K562 (cell line): ENCODE measurements at regions not wholly inside any gene's neighbourhood (a gene's known extent, or its start where the extent isn't known, plus 50 kb on each side); places are given as distances from the start of the nearest gene placed in this dataset.

Source experiments
- ATAC-seq: fragments of 200-7000 bp; cut with Tn5 transposase; 3 replicates; pipeline ENCODE4 v1.9.1; 2020; ENCODE audit warnings: moderate library complexity
- BruUV-seq: library from RNA; stranded (reverse); fragments of 400-500 nt; replicated peaks from 2 replicates; lab custom pipeline; 2021; lab: Mats Ljungman, UMichigan
- CTCF ChIA-PET: fragments of 300-600 bp; formaldehyde crosslinking; extraction: SDS; loops from one replicate; lab custom pipeline; 2021; ENCODE audit warnings: low intra/inter-chr PET ratio; lab: Yijun Ruan, JAX
- POLR2A ChIA-PET: fragments of 300-600, 350-650 bp; sonication (Branson Sonifier 250); formaldehyde crosslinking; extraction: SDS; loops from one replicate; lab custom pipeline; 2021; ENCODE audit warnings: antibody characterized with exemption, inconsistent platforms; lab: Yijun Ruan, JAX
- DNase-seq, 4 experiments: peaks; one replicate each; pipeline versions ENCODE4 v3.0.0 to v3.0.0-alpha.2; 2011 to 2018; ENCODE audit warnings: low spot score in 3 of 4, mixed read lengths in 3 of 4; ENCODE audit errors: extremely low read depth in 1 of 4
- FAIRE-seq: peaks from 2 replicates; lab custom pipeline; 2011; peaks lifted over from hg19 to GRCh38; lab: Jason Lieb, UNC
- H2AFZ ChIP-seq: 2 replicates; pipeline ENCODE4 v1.6.0; 2011; ENCODE audit warnings: low read depth, low read length, control low read depth, inconsistent platforms
- H3K27ac ChIP-seq: fragments of 200-600 bp; 3 replicates; pipeline ENCODE4 v1.8.0; 2011; ENCODE audit warnings: low read depth, mild to moderate bottlenecking, control low read depth, inconsistent platforms, low read length, moderate library complexity, mixed read lengths; ENCODE audit errors: extremely low read depth
- H3K27me3 ChIP-seq, 2 experiments: fragments of 300-600 bp in 1 of 2; 2 replicates in 1 of 2; 3 replicates in 1 of 2; pipeline versions ENCODE4 v1.6.0 to v1.8.0; 2011; ENCODE audit warnings: inconsistent platforms in 2 of 2, low read length in 2 of 2, mild to moderate bottlenecking in 1 of 2, mixed read lengths in 1 of 2, moderate library complexity in 1 of 2; ENCODE audit not compliant: control insufficient read depth in 2 of 2, insufficient read depth in 2 of 2
- H3K36me3 ChIP-seq: fragments of 300-600 bp; 3 replicates; pipeline ENCODE4 v1.8.0; 2011; ENCODE audit warnings: mild to moderate bottlenecking, low read length, inconsistent platforms; ENCODE audit not compliant: control insufficient read depth, insufficient read depth
- H3K4me1 ChIP-seq, 2 experiments: fragments of 200-600 bp in 1 of 2; replicated peaks in 1 of 2; 2 replicates in 1 of 2; 3 replicates in 1 of 2; pipeline versions ENCODE4 v1.5.1 to v1.8.0; 2011; ENCODE audit warnings: inconsistent platforms in 2 of 2, low read length in 2 of 2, mild to moderate bottlenecking in 1 of 2, mixed read lengths in 1 of 2, moderate library complexity in 1 of 2; ENCODE audit not compliant: control insufficient read depth in 2 of 2, insufficient read depth in 2 of 2
- H3K4me2 ChIP-seq: 2 replicates; pipeline ENCODE4 v1.6.1; 2011; ENCODE audit warnings: low read length, control low read depth, inconsistent platforms, mixed read lengths; ENCODE audit not compliant: insufficient read depth
- H3K4me3 ChIP-seq: fragments of 200-600 bp; sonication (generic), shearing (Covaris generic); 2 replicates; pipeline ENCODE4 v1.5.1; 2016; ENCODE audit warnings: control low read depth, inconsistent platforms
- H3K79me2 ChIP-seq: fragments of 200-600 bp; 3 replicates; pipeline ENCODE4 v1.8.0; 2011; ENCODE audit warnings: low read length, inconsistent platforms; ENCODE audit not compliant: control insufficient read depth, insufficient read depth
- H3K9ac ChIP-seq, 2 experiments: 2 replicates each; pipeline versions ENCODE4 v1.6.0 to v1.6.1; 2011; ENCODE audit warnings: low read depth in 2 of 2, low read length in 2 of 2, control low read depth in 1 of 2, inconsistent platforms in 1 of 2, mild to moderate bottlenecking in 1 of 2, mixed read lengths in 1 of 2; ENCODE audit not compliant: insufficient read depth in 1 of 2
- H3K9me1 ChIP-seq: one replicate; pipeline ENCODE4 v1.6.0; 2011; ENCODE audit warnings: inconsistent platforms, mild to moderate bottlenecking, low read length, moderate library complexity; ENCODE audit not compliant: control insufficient read depth, insufficient read depth
- H3K9me3 ChIP-seq: replicated peaks from 2 replicates; pipeline ENCODE4 v1.5.1; 2011; ENCODE audit warnings: low read depth, low read length, inconsistent platforms; ENCODE audit not compliant: control insufficient read depth, insufficient read depth
- H4K20me1 ChIP-seq: replicated peaks from 2 replicates; pipeline ENCODE4 v1.6.1; 2011; ENCODE audit warnings: low read length, inconsistent platforms, mixed read lengths; ENCODE audit not compliant: control insufficient read depth, insufficient read depth
- BDP1 ChIP-seq: IDR thresholded peaks from 3 replicates; pipeline ENCODE4 v1.6.1; 2011; ENCODE audit not compliant: insufficient read length, insufficient read depth
- CBX1 ChIP-seq: sonication (generic); IDR thresholded peaks from 2 replicates; pipeline ENCODE4 v1.6.1; 2016; ENCODE audit warnings: antibody characterized with exemption, low read depth, mild to moderate bottlenecking
- CEBPB ChIP-seq: fragments of 450-650 bp; IDR thresholded peaks from 2 replicates; pipeline ENCODE4 v1.6.1; 2016; ENCODE audit warnings: missing genetic modification characterization, missing compliant biosample characterization
- FOXP1 ChIP-seq: sonication (generic); formaldehyde crosslinking; IDR thresholded peaks from 2 replicates; pipeline ENCODE4 v1.8.0; 2022; ENCODE audit warnings: mild to moderate bottlenecking, missing genetic modification reagents
- GABPB1 ChIP-seq: sonication (generic); formaldehyde crosslinking; IDR thresholded peaks from 2 replicates; pipeline ENCODE4 v1.8.0; 2022; ENCODE audit warnings: mild to moderate bottlenecking, missing genetic modification reagents
- PHTF2 ChIP-seq: fragments of 250-450 bp; sonication (Bioruptor Pico); IDR thresholded peaks from 2 replicates; pipeline ENCODE4 v1.5.0; 2021; ENCODE audit warnings: mild to moderate bottlenecking
- RBM34 ChIP-seq: fragments of 200-400 bp; formaldehyde crosslinking; IDR thresholded peaks from 2 replicates; pipeline ENCODE4 v1.6.1; 2018; ENCODE audit warnings: low read length, borderline replicate concordance; ENCODE audit not compliant: insufficient read depth
- SMARCB1 ChIP-seq: IDR thresholded peaks from 2 replicates; pipeline ENCODE4 v1.6.1; 2011; ENCODE audit warnings: improper control_type of control experiment, low read depth; ENCODE audit not compliant: insufficient read length
- ZNF12 ChIP-seq: sonication (generic); formaldehyde crosslinking; IDR thresholded peaks from 2 replicates; pipeline ENCODE4 v1.4.0; 2020; ENCODE audit warnings: mild to moderate bottlenecking, missing genetic modification reagents
- ZNF3 ChIP-seq: fragments of 250-450 bp; sonication (Bioruptor Pico); IDR thresholded peaks from 2 replicates; pipeline ENCODE4 v1.5.0; 2021; ENCODE audit warnings: mild to moderate bottlenecking, moderate library complexity
- ZNF780A ChIP-seq: fragments of 250-450 bp; sonication (Bioruptor Pico); IDR thresholded peaks from 2 replicates; pipeline ENCODE4 v1.5.0; 2021; ENCODE audit warnings: mild to moderate bottlenecking
- WGBS: fragments of 100-300 bp; shearing (Covaris generic); methylation state at CpG from one replicate; pipeline ENCODE4 v1.1.6; 2016; ENCODE audit warnings: low coverage, mixed read lengths; ENCODE audit not compliant: insufficient coverage; ENCODE audit errors: missing lambda C conversion rate; 5-methylcytosine and 5-hydroxymethylcytosine counted together
- in situ Hi-C: fragments of 300-500 bp; cut with MboI; formaldehyde crosslinking; loops from 4 replicates; pipeline ENCODE4 v1.15.0; 2018; ENCODE audit warnings: inconsistent platforms, mixed read lengths
- intact Hi-C: fragments of 100-400 bp; cut with micrococcal nuclease; formaldehyde crosslinking; loops from 2 replicates; pipeline ENCODE4 v1.14.2; 2022
- TF ChIP-seq, protein P1 (sequence below): fragments of 200-800 bp; sonication (Bioruptor generic); IDR thresholded peaks from 2 replicates; pipeline ENCODE4 v1.6.1; 2017; ENCODE audit warnings: missing genetic modification characterization, missing compliant biosample characterization
- TF ChIP-seq, protein P2 (sequence below): fragments of 150-350 bp; IDR thresholded peaks from 2 replicates; pipeline ENCODE4 v1.6.1; 2014; ENCODE audit warnings: low read depth, mild to moderate bottlenecking, low read length, borderline replicate concordance

DNA sequence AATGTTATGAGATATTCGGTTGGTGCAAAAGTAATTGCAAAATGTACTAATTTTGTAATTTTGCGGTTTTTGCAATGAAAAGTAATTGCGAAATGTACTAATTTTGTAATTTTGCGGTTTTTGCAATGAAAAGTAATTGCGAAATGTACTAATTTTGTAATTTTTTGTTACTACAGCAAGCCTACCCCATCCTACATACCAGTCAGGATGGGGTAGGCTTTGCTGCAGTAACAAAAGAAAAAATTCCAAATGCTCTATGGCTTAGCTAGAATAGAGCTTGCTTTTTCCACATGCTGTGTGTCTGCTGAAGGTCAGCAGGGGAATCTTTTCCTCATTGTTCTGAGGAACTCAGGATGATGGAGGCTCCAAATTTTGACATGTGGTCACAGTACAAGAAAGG lies 83.3 kb upstream of the GPRC5B start:
- Histone ChIP-seq H3K79me2 (no peaks in the 10 kb centered on the region), H3K9me1 (no peaks in the 10 kb centered on the region), H3K9me3 (no peaks in the 10 kb centered on the region), H3K9ac (no peak overlapping the region), H3K4me2 (no peak overlapping the region), H4K20me1 (no peaks in the 10 kb centered on the region; the same call in 1 of the 2 replicates), H2AFZ (no peak overlapping the region), H3K27me3 (peaks cover 0 to 23% of the 10 kb centered on the region in 2 experiments; a peak in 3 of 5 replicates), H3K4me1 (no peaks in the 10 kb centered on the region), H3K36me3 (no peaks in the 10 kb centered on the region), H3K27ac (no peak overlapping the region), H3K4me3 (no peak overlapping the region)
- ATAC-seq (no peak), FAIRE-seq (no peak), DNase-seq (no peak)
- intact Hi-C loops = no loop called here
- in situ Hi-C loops = no loop called here
- peak; percentile 71 for TF ChIP-seq CEBPB (tag)
- TF ChIP-seq ZNF12 = peak; percentile 88
- TF ChIP-seq ZNF3 (CRISPR knock-in tag) = no peak
- ChIA-PET POLR2A (interaction anchor here (0.6 kb wide), 1 partner anchor 402 kb away, joined by 4 read pairs; no protein-coding TSS in a partner anchor), CTCF (no interaction called here)
- 1% methylated on average over 5 of the region's 5 CpGs for WGBS
- BruUV-seq = no TSS peak

DNA sequence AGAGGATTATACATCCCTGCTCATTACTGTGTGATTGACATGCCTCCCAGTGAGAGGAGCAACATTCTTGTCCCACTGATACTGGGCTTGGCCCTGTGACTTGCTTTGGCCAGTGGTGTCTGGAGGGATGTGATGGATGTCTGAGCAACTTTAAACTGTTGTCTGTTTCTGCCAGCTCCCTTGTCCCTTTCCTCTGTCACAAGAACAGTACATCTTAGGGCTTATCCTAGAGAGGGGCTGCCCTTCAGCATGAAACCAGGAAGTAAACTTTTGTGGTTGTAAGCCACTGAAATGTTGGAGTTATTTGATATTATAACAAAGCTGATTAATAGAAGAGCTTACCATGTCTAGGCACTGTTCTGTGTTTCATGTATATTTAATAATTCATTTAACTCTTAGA lies 82.9 kb upstream of the GPRC5B start:
- Histone ChIP-seq H2AFZ (no peak overlapping the region), H3K4me2 (no peak overlapping the region), H3K9me3 (no peaks in the 10 kb centered on the region), H3K9me1 (no peaks in the 10 kb centered on the region), H3K9ac (no peak overlapping the region), H3K4me1 (no peaks in the 10 kb centered on the region), H3K27ac (no peak overlapping the region), H4K20me1 (no peaks in the 10 kb centered on the region; the same call in 1 of the 2 replicates), H3K36me3 (no peaks in the 10 kb centered on the region), H3K27me3 (peaks cover 0 to 23% of the 10 kb centered on the region in 2 experiments; a peak in 3 of 5 replicates), H3K4me3 (no peak overlapping the region), H3K79me2 (no peaks in the 10 kb centered on the region)
- POLR2A ChIA-PET = no interaction called here
- in situ Hi-C loops = no loop called here
- ATAC-seq = no peak
- DNase-seq = no peak
- no TSS peak for BruUV-seq
- FAIRE-seq = no peak
- CTCF ChIA-PET = no interaction called here
- intact Hi-C loops = no loop called here
- TF ChIP-seq RBM34 = no peak
- TF ChIP-seq SMARCB1 = no peak
- TF ChIP-seq FOXP1 (CRISPR knock-in tag) = no peak
- TF ChIP-seq BDP1 = no peak
- no peak for TF ChIP-seq PHTF2 (CRISPR knock-in tag)
- TF ChIP-seq GABPB1 (CRISPR knock-in tag) = no peak
- no peak for TF ChIP-seq ZNF780A (CRISPR knock-in tag)
- no peak for TF ChIP-seq CBX1
- TF ChIP-seq, protein P1, sequence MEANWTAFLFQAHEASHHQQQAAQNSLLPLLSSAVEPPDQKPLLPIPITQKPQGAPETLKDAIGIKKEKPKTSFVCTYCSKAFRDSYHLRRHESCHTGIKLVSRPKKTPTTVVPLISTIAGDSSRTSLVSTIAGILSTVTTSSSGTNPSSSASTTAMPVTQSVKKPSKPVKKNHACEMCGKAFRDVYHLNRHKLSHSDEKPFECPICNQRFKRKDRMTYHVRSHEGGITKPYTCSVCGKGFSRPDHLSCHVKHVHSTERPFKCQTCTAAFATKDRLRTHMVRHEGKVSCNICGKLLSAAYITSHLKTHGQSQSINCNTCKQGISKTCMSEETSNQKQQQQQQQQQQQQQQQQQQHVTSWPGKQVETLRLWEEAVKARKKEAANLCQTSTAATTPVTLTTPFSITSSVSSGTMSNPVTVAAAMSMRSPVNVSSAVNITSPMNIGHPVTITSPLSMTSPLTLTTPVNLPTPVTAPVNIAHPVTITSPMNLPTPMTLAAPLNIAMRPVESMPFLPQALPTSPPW (CRISPR knock-in tag) = no peak
- TF ChIP-seq, protein P2, sequence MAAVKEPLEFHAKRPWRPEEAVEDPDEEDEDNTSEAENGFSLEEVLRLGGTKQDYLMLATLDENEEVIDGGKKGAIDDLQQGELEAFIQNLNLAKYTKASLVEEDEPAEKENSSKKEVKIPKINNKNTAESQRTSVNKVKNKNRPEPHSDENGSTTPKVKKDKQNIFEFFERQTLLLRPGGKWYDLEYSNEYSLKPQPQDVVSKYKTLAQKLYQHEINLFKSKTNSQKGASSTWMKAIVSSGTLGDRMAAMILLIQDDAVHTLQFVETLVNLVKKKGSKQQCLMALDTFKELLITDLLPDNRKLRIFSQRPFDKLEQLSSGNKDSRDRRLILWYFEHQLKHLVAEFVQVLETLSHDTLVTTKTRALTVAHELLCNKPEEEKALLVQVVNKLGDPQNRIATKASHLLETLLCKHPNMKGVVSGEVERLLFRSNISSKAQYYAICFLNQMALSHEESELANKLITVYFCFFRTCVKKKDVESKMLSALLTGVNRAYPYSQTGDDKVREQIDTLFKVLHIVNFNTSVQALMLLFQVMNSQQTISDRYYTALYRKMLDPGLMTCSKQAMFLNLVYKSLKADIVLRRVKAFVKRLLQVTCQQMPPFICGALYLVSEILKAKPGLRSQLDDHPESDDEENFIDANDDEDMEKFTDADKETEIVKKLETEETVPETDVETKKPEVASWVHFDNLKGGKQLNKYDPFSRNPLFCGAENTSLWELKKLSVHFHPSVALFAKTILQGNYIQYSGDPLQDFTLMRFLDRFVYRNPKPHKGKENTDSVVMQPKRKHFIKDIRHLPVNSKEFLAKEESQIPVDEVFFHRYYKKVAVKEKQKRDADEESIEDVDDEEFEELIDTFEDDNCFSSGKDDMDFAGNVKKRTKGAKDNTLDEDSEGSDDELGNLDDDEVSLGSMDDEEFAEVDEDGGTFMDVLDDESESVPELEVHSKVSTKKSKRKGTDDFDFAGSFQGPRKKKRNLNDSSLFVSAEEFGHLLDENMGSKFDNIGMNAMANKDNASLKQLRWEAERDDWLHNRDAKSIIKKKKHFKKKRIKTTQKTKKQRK = no peak
